AG10803 (cell line): ENCODE measurements at regions not wholly inside any gene's neighbourhood (a gene's known extent, or its start where the extent isn't known, plus 50 kb on each side); places are given as distances from the start of the nearest gene placed in this dataset.

Source experiments
- DNase-seq: peaks from one replicate; pipeline ENCODE4 v3.0.0; 2010; ENCODE audit warnings: low read depth
- H3K4me3 ChIP-seq: 2 replicates; pipeline ENCODE4 v1.5.1; 2011; ENCODE audit warnings: mild to moderate bottlenecking, low read length, control low read depth
- TF ChIP-seq, protein P1 (sequence below): conservative IDR thresholded peaks from 2 replicates; pipeline ENCODE4 v1.5.1; 2011; ENCODE audit warnings: mild to moderate bottlenecking, low read length, control low read depth, inconsistent platforms

DNA sequence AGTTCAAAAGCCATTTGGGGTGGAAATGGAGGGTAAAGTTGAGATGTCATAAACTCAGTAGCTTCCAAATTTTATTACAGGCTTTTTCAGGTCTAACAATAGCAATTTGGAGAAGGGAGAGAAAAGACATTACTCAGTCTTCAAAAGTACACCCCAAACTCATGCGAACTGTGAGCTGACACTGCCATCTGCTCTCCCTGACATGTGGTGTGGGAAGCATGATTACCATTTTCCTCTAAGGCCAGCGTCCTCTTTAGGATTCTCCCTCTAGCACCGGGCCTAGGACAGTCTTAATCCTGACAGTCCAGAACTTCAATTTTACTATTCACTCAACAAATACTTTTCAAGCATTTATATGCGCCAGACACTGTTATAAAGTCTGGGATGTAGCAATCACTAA, 536.0 kb upstream of the JARID2 start:
- TF ChIP-seq, protein P1, sequence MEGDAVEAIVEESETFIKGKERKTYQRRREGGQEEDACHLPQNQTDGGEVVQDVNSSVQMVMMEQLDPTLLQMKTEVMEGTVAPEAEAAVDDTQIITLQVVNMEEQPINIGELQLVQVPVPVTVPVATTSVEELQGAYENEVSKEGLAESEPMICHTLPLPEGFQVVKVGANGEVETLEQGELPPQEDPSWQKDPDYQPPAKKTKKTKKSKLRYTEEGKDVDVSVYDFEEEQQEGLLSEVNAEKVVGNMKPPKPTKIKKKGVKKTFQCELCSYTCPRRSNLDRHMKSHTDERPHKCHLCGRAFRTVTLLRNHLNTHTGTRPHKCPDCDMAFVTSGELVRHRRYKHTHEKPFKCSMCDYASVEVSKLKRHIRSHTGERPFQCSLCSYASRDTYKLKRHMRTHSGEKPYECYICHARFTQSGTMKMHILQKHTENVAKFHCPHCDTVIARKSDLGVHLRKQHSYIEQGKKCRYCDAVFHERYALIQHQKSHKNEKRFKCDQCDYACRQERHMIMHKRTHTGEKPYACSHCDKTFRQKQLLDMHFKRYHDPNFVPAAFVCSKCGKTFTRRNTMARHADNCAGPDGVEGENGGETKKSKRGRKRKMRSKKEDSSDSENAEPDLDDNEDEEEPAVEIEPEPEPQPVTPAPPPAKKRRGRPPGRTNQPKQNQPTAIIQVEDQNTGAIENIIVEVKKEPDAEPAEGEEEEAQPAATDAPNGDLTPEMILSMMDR: no peak
- DNase-seq: no peak
- no peak overlapping the region for H3K4me3 ChIP-seq

DNA sequence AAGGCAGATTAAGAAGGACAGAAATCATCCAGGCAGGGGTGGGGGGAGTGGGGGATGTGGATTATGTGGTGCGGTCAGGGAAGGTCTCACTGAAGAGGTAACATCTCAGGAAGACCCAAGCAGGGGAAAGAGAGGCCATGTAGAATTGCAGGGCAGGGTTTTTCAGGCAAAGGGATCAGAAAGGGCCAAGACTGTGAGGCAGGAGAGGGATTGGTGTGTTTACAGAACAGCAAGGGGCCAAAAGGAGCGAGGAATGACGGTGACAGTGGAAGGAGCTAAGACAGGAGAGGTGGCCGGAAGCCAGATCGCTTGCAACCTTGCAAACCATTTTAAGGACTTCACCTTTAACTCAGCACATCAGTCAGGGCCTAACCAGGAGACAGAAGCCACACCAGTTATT, 535.4 kb upstream of the JARID2 start:
- TF ChIP-seq, protein P1: no peak
- H3K4me3 ChIP-seq: no peak overlapping the region

DNA sequence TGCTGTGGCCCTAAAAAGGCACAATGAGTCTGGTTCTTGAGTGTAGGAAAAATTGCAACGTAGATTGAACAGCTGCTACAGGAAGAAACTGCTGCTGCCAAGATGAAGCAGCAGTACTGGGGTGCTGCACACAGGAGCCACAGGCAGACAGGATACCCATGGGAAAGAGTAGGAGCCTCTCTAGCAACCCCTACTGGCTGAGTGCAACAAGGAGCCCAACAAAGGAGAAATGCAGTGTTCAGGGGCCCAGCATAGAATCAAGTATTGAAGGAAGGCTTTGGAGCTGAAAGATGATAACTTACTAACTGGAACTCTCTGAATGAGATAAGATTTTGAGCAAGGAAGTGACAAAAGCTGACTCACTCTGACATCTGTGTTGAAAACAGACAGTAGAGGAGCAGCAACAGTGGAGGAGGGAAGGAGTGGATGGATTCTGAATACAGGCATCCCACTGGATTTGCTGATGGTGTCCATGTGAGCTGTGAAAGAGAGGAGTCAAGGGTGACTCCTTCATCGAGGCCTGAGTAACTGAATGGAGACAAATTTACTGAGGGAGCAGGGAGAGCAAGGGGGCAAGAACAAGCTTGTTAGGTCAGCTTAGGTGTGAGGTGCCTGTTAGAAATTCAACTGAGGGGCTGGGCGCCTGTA, 534.7 kb upstream of the JARID2 start:
- TF ChIP-seq, protein P1: peak; percentile 69
- peak; percentile 67 for DNase-seq
- no peak overlapping the region for H3K4me3 ChIP-seq

More for the DNA sequence above, 535.4 kb upstream of the JARID2 start:
- DNase-seq: no peak

DNA sequence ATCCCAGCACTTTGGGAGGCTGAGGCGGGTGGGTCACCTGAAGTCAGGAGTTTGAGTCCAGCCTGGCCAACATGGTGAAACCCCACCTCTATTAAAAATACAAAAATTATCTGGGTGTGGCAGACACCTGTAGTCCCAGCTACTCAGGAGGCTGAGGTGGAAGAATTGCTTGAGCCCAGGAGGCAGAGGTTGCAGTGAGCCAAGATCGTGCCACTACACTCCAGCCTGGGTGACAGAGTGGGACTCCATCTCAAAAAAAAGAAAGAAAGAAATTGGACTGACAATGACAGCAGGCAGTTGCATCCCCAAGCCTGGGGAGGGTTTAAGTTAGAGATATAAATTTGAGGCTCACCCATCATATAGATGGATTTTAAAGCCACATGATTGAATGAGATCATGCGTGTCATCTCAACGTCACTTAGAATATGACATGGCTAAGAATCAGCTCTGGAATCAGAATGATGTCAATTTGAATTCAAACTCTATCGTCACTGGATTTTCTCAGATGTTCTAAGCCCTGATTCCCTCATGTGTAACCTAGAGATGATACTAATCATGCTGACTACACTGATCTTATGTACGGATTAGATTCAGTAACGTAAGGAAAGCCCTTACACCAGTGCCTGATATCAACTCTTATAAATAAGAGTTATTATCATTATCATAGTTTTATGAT, 534.0 kb upstream of the JARID2 start:
- no peak overlapping the region for H3K4me3 ChIP-seq
- TF ChIP-seq, protein P1: no peak
- no peak for DNase-seq

DNA sequence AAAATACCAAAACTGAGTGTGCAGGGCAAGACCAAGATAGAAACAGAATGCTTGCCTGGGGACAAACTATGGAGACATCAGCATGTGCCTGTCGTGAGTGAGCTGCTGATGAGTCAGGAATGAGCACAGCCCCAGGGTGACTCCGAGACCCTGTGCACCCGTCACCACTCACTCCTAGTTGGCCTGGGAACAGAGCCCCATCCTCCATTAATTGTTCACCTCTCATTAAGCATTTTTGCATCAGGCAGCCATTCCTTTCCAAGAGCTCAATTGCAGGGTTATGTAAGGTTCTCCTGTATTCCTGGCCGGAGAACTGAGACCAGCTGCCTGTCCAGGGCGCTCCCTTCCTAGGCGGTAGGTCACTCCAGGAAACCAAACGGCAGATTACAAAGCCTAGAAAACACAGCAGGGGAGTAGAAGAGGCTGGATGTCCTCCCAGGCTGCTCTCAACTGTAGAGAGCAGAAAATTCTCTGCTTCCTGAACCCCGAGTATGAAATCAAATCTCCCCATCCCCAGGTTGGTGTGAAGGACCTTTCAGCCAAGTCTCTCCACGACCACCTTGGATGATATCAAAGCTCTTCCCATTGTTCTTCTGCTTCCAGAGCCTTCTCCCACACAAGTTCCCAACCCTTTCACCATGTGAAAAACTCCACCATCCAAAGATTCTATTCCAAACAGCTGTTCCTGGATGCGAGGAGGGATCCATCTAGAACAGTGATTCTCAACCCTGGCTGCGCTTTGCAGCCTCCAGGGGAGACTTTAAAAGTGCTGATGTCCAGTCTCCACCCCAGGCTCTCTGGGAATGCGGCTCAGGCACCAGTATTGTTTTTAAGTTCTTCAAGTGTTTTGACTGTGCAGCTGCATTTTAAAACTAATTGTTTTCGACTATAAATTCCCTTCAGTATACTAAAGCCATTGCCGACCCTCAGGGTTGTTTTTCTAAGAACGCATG, 532.6 kb upstream of the JARID2 start:
- peak overlapping the region; percentile 20; the same call in 1 of the 2 replicates for H3K4me3 ChIP-seq
- TF ChIP-seq, protein P1: no peak
- peak; percentile 88 for DNase-seq

DNA sequence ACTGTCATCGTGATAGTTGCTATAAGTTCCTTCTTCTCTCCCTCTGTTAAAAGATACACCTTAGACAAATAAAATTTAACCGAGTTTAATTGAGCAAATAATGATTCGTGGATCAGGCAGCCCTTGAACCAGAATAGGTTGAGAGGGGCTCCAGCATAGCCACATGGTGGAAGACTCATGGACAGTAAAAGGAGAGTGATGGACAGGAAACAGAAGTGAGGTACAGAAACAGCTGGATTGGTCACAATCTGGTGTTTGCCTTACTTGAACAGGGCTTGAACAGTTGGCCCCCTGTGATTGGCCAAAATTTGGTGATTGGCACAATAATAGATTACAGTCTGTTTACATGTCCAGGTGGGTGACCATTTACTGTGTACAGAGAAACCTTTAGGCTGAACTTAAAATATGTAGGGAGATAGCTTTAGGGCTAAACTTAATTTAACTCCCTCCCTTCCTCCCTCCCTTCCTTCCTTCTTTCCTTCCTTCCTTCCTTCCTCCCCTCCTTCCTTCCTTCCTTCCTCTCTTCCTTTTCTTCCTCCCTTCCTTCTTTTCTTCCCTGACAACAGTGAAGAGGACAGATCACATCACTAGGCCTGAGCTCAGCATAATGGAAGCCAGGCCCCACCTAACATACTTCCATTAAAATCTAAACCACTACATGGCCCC, 531.8 kb upstream of the JARID2 start:
- H3K4me3 ChIP-seq: no peak overlapping the region
- TF ChIP-seq, protein P1: no peak
- no peak for DNase-seq
